B cell (primary cell): ENCODE measurements at regions not wholly inside any gene's neighbourhood (a gene's known extent, or its start where the extent isn't known, plus 50 kb on each side); places are given as distances from the start of the nearest gene placed in this dataset.

Experiments used
- ATAC-seq: fragments of 200-7000 bp; cut with Tn5 transposase; one replicate; pipeline ENCODE4 v1.10.0; 2021; ENCODE audit warnings: low read depth, mild to moderate bottlenecking, moderate number of reproducible peaks, moderate library complexity
- CTCF ChIA-PET: fragments of 350-600 bp; sonication (Branson Sonifier 250); formaldehyde crosslinking; loops from one replicate; lab custom pipeline; 2021; ENCODE audit warnings: antibody characterized with exemption, inconsistent platforms; lab: Charles Lee
- POLR2A ChIA-PET: fragments of 350-600 bp; sonication (Branson Sonifier 250); formaldehyde crosslinking; loops from one replicate; lab custom pipeline; 2021; ENCODE audit warnings: antibody characterized with exemption; lab: Charles Lee
- DNase-seq: peaks from one replicate; pipeline ENCODE4 v3.0.0; 2013
- H2AFZ ChIP-seq: 2 replicates; pipeline ENCODE4 v1.6.1; 2012; ENCODE audit warnings: mild to moderate bottlenecking, low read depth, low read length; ENCODE audit not compliant: insufficient read depth, poor library complexity, severe bottlenecking
- H3K27ac ChIP-seq, 2 donors: 1 replicate in 1 of 2; 2 replicates in 1 of 2; pipeline ENCODE4 v1.5.1; 2012 to 2013; ENCODE audit warnings: low read length in 2 of 2, mild to moderate bottlenecking in 2 of 2, moderate library complexity in 1 of 2
- H3K27me3 ChIP-seq, 4 experiments: fragments of 200-600 bp in 1 of 4; sonication (generic) in 1 of 4; replicated peaks in 1 of 4; 1 replicate in 2 of 4; 2 replicates in 2 of 4; pipeline versions ENCODE4 v1.6.1 to v1.7.0; 2013 to 2016; ENCODE audit warnings: low read length in 3 of 4, mild to moderate bottlenecking in 2 of 4, mixed read lengths in 1 of 4, moderate library complexity in 1 of 4; ENCODE audit not compliant: insufficient read depth in 4 of 4, control insufficient read depth in 3 of 4; ENCODE audit errors: control extremely low read depth in 1 of 4
- H3K36me3 ChIP-seq, 2 experiments: replicated peaks in 1 of 2; 1 replicate in 1 of 2; 2 replicates in 1 of 2; pipeline versions ENCODE4 v1.6.1 to v1.7.1; 2013; ENCODE audit warnings: low read length in 1 of 2; ENCODE audit not compliant: insufficient read depth in 2 of 2, control insufficient read depth in 1 of 2; ENCODE audit errors: control extremely low read depth in 1 of 2, extremely low read depth in 1 of 2
- H3K4me1 ChIP-seq, 2 donors: fragments of 200-600 bp in 1 of 2; sonication (generic) in 1 of 2; 1 replicate in 1 of 2; 2 replicates in 1 of 2; pipeline versions ENCODE4 v1.5.1 to v1.6.1; 2013 to 2017; ENCODE audit warnings: low read length in 2 of 2; ENCODE audit not compliant: control insufficient read depth in 2 of 2, insufficient read depth in 2 of 2
- H3K4me2 ChIP-seq: replicated peaks from 2 replicates; pipeline ENCODE3; 2012; ENCODE audit warnings: mild to moderate bottlenecking, low read depth, low read length; ENCODE audit not compliant: poor library complexity, severe bottlenecking
- H3K4me3 ChIP-seq, 5 experiments: fragments of 200-600 bp in 1 of 5; sonication (generic) in 1 of 5; 1 replicate in 3 of 5; 2 replicates in 2 of 5; pipeline versions ENCODE4 v1.5.1 to v1.7.0; 2011 to 2016; ENCODE audit warnings: low read length in 4 of 5, mild to moderate bottlenecking in 4 of 5, low read depth in 2 of 5, control low read depth in 1 of 5, moderate library complexity in 1 of 5; ENCODE audit not compliant: insufficient read depth in 1 of 5; ENCODE audit errors: control extremely low read depth in 1 of 5, extremely low read depth in 1 of 5
- H3K79me2 ChIP-seq: fragments of 200-600 bp; sonication (generic); one replicate; pipeline ENCODE4 v1.6.0; 2016; ENCODE audit warnings: low read length; ENCODE audit not compliant: control insufficient read depth, insufficient read depth
- H3K9ac ChIP-seq: fragments of 200-600 bp; sonication (generic); 2 replicates; pipeline ENCODE4 v1.6.1; 2017; ENCODE audit warnings: mild to moderate bottlenecking, low read length, moderate library complexity
- H3K9me3 ChIP-seq, 3 donors: one replicate each; pipeline versions ENCODE4 v1.6.1 to v1.7.1; 2013; ENCODE audit warnings: low read length in 2 of 3; ENCODE audit not compliant: control insufficient read depth in 2 of 3, insufficient read depth in 1 of 3; ENCODE audit errors: control extremely low read depth in 1 of 3
- H4K20me1 ChIP-seq: 2 replicates; pipeline ENCODE4 v1.6.0; 2012; ENCODE audit warnings: mild to moderate bottlenecking, low read length; ENCODE audit not compliant: insufficient read depth, control insufficient read depth, poor library complexity, severe bottlenecking
- H3K27ac Mint-ChIP-seq: one replicate; pipeline ENCODE4 v1.8.0; 2021; ENCODE audit warnings: mixed read lengths
- H3K27me3 Mint-ChIP-seq: one replicate; pipeline ENCODE4 v1.8.0; 2021; ENCODE audit warnings: mixed read lengths
- H3K4me1 Mint-ChIP-seq: one replicate; pipeline ENCODE4 v1.8.0; 2021; ENCODE audit warnings: mixed read lengths
- H3K4me3 Mint-ChIP-seq: one replicate; pipeline ENCODE4 v1.8.0; 2021; ENCODE audit warnings: mixed read lengths
- H3K9me3 Mint-ChIP-seq: one replicate; pipeline ENCODE4 v1.8.0; 2022; ENCODE audit warnings: mixed read lengths; ENCODE audit not compliant: insufficient read depth
- EZH2 ChIP-seq: IDR thresholded peaks from 2 replicates; pipeline ENCODE4 v1.6.1; 2012; ENCODE audit warnings: borderline replicate concordance, low read depth, mild to moderate bottlenecking, moderate library complexity, low read length; ENCODE audit not compliant: insufficient read depth, poor library complexity, severe bottlenecking
- WGBS: methylation state at CpG from one replicate; pipeline ENCODE4 v1.1.5; 2013; ENCODE audit warnings: missing lambda C conversion rate; ENCODE audit not compliant: insufficient coverage; 5-methylcytosine and 5-hydroxymethylcytosine counted together
- intact Hi-C: fragments of 100-400 bp; cut with micrococcal nuclease; formaldehyde crosslinking; loops from one replicate; pipeline ENCODE4 v1.10.0; 2022
- TF ChIP-seq, protein P1 (sequence below): fragments of 200-600 bp; IDR thresholded peaks from one replicate; pipeline ENCODE4 v1.8.0; 2022; ENCODE audit warnings: antibody characterized with exemption, mild to moderate bottlenecking

DNA sequence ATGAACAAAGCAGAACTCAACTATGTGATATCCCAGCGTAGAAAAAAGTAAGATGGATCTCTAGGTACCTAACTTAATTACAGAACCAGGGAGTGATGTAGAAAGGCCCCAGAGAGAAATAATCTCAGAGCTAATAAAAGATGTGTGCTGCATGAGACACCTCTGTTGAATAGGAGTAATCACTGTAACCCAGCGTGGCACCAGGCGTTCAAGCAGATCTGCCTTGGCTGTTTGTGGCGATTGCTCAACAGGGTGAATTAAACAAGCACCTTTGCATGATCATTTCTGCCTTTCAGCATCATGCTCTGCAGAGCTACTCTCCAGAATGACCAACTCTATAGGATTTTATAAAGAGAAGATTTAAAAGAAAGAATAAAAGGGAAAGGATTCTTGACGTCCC, 81.7 kb upstream of the KCNIP4 start:
- CTCF ChIA-PET, result no interaction called here
- no peaks in the 10 kb centered on the region for H4K20me1 ChIP-seq
- POLR2A ChIA-PET, result no interaction called here
- H3K27me3 Mint-ChIP-seq, result no peaks in the 10 kb centered on the region
- no peak overlapping the region for H3K27ac Mint-ChIP-seq
- H3K79me2 ChIP-seq, result no peaks in the 10 kb centered on the region
- no peaks in the 10 kb centered on the region for H3K9me3 ChIP-seq
- H3K4me3 Mint-ChIP-seq, result no peak overlapping the region
- H3K4me2 ChIP-seq, result no peak overlapping the region
- DNase-seq, result no peak
- no peak overlapping the region for H3K9ac ChIP-seq
- peaks cover 7% of the 10 kb centered on the region for H3K9me3 Mint-ChIP-seq
- WGBS, result 76% methylated on average over 3 of the region's 5 CpGs
- no peaks in the 10 kb centered on the region for H3K36me3 ChIP-seq
- no peak overlapping the region for H3K4me3 ChIP-seq
- no peaks in the 10 kb centered on the region for H3K4me1 Mint-ChIP-seq
- no peak overlapping the region for H2AFZ ChIP-seq
- no peak for TF ChIP-seq EZH2
- TF ChIP-seq, protein P1, sequence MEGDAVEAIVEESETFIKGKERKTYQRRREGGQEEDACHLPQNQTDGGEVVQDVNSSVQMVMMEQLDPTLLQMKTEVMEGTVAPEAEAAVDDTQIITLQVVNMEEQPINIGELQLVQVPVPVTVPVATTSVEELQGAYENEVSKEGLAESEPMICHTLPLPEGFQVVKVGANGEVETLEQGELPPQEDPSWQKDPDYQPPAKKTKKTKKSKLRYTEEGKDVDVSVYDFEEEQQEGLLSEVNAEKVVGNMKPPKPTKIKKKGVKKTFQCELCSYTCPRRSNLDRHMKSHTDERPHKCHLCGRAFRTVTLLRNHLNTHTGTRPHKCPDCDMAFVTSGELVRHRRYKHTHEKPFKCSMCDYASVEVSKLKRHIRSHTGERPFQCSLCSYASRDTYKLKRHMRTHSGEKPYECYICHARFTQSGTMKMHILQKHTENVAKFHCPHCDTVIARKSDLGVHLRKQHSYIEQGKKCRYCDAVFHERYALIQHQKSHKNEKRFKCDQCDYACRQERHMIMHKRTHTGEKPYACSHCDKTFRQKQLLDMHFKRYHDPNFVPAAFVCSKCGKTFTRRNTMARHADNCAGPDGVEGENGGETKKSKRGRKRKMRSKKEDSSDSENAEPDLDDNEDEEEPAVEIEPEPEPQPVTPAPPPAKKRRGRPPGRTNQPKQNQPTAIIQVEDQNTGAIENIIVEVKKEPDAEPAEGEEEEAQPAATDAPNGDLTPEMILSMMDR, result no peak
- intact Hi-C loops, result no loop called here
- no peak for ATAC-seq
- H3K4me1 ChIP-seq, result no peaks in the 10 kb centered on the region
- no peak overlapping the region for H3K27ac ChIP-seq
- no peaks in the 10 kb centered on the region for H3K27me3 ChIP-seq

DNA sequence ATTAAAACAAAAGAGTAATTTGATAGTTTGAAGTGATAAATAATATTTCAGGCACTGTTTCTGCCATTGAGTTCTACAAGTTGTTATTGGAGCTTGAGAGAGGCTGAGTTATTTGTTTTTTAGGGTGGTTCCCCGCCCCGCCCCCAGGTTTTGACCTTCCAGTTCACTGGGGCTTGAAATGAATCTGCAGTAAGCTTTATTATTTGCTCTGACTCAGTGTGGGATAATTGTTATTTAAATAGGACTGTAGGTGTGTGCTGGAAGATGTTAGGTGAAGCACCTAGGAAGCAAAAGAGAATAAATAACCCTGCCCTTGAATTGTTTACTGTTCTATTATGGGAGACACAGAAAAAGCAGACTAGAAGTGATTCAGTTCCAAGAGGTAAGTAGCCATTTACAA, 81.2 kb upstream of the KCNIP4 start:
- Histone ChIP-seq H3K79me2 (no peaks in the 10 kb centered on the region), H3K4me1 (no peaks in the 10 kb centered on the region), H3K4me2 (no peak overlapping the region), H3K9ac (no peak overlapping the region), H3K9me3 (no peaks in the 10 kb centered on the region), H4K20me1 (no peaks in the 10 kb centered on the region), H2AFZ (no peak overlapping the region), H3K27ac (no peak overlapping the region), H3K36me3 (no peaks in the 10 kb centered on the region), H3K4me3 (no peak overlapping the region), H3K27me3 (no peaks in the 10 kb centered on the region)
- POLR2A ChIA-PET, result no interaction called here
- WGBS, result no CpG with 5 or more reads among the region's 2 CpGs
- H3K9me3 Mint-ChIP-seq, result peaks cover 7% of the 10 kb centered on the region
- DNase-seq, result no peak
- no peak overlapping the region for H3K4me3 Mint-ChIP-seq
- ATAC-seq, result no peak
- H3K27me3 Mint-ChIP-seq, result no peaks in the 10 kb centered on the region
- no peaks in the 10 kb centered on the region for H3K4me1 Mint-ChIP-seq
- TF ChIP-seq, protein P1, result no peak
- TF ChIP-seq EZH2, result no peak
- CTCF ChIA-PET, result no interaction called here
- intact Hi-C loops, result no loop called here
- no peak overlapping the region for H3K27ac Mint-ChIP-seq
